Neural crest cell (in vitro differentiated cells): ENCODE measurements at regions not wholly inside any gene's neighbourhood (a gene's known extent, or its start where the extent isn't known, plus 50 kb on each side); places are given as distances from the start of the nearest gene placed in this dataset.

Experiments used
- DNase-seq: peaks from one replicate; pipeline ENCODE4 v3.0.0; 2021; ENCODE audit warnings: low read depth, mixed read lengths, low spot score
- H3K27ac Mint-ChIP-seq: one replicate; pipeline ENCODE4 v1.8.0; 2021; ENCODE audit warnings: mild to moderate bottlenecking, mixed read lengths; ENCODE audit not compliant: unreplicated experiment
- H3K27me3 Mint-ChIP-seq: 2 replicates; pipeline ENCODE4 v1.8.0; 2021; ENCODE audit warnings: low read depth, mild to moderate bottlenecking, mixed read lengths
- H3K36me3 Mint-ChIP-seq: 2 replicates; pipeline ENCODE4 v1.8.0; 2021; ENCODE audit warnings: low read depth, mild to moderate bottlenecking, mixed read lengths
- H3K4me1 Mint-ChIP-seq: 2 replicates; pipeline ENCODE4 v1.8.0; 2021; ENCODE audit warnings: mixed read lengths
- H3K4me3 Mint-ChIP-seq: one replicate; pipeline ENCODE4 v1.8.0; 2021; ENCODE audit warnings: mild to moderate bottlenecking, mixed read lengths
- H3K9me3 Mint-ChIP-seq: 2 replicates; pipeline ENCODE4 v1.8.0; 2021; ENCODE audit warnings: mixed read lengths
- CTCF ChIP-seq: fragments of 200-600 bp; sonication (generic); conservative IDR thresholded peaks from 2 replicates; pipeline ENCODE4 v1.5.0; 2021; ENCODE audit warnings: antibody characterized with exemption, mild to moderate bottlenecking

GRCh38 chr13:105908586-105908985 is 626.9 kb downstream of the EFNB2 start:
- no peaks in the 10 kb centered on the region for H3K27me3 Mint-ChIP-seq
- no peak for DNase-seq
- no peak for TF ChIP-seq CTCF
- peaks cover 3% of the 10 kb centered on the region for H3K9me3 Mint-ChIP-seq
- no peaks in the 10 kb centered on the region for H3K4me1 Mint-ChIP-seq
- no peak overlapping the region for H3K27ac Mint-ChIP-seq
- no peaks in the 10 kb centered on the region for H3K36me3 Mint-ChIP-seq
- H3K4me3 Mint-ChIP-seq: no peak overlapping the region

- no peaks in the 10 kb centered on the region for H3K4me1 Mint-ChIP-seq
- H3K27ac Mint-ChIP-seq: no peak overlapping the region
- peaks cover 3% of the 10 kb centered on the region for H3K9me3 Mint-ChIP-seq
- no peak for TF ChIP-seq CTCF
- H3K4me3 Mint-ChIP-seq: no peak overlapping the region
- no peak for DNase-seq
- no peaks in the 10 kb centered on the region for H3K27me3 Mint-ChIP-seq
- H3K36me3 Mint-ChIP-seq: no peaks in the 10 kb centered on the region
These were observed 628.0 kb downstream of the EFNB2 start for GRCh38 chr13:105907319-105908019.

- Mint-ChIP-seq H3K27ac (no peak overlapping the region), H3K27me3 (no peaks in the 10 kb centered on the region), H3K9me3 (peaks cover 3% of the 10 kb centered on the region), H3K36me3 (no peaks in the 10 kb centered on the region), H3K4me3 (no peak overlapping the region), H3K4me1 (no peaks in the 10 kb centered on the region)
- TF ChIP-seq CTCF: no peak
- DNase-seq: no peak
These were observed 628.7 kb downstream of the EFNB2 start for GRCh38 chr13:105906746-105907145.

GRCh38 chr13:105904034-105904742 is 631.3 kb downstream of the EFNB2 start:
- Mint-ChIP-seq H3K27me3 (no peaks in the 10 kb centered on the region), H3K9me3 (peaks cover 3% of the 10 kb centered on the region), H3K27ac (no peak overlapping the region), H3K4me1 (no peaks in the 10 kb centered on the region), H3K36me3 (no peaks in the 10 kb centered on the region), H3K4me3 (no peak overlapping the region)
- DNase-seq: no peak
- no peak for TF ChIP-seq CTCF

- no peaks in the 10 kb centered on the region for H3K4me1 Mint-ChIP-seq
- no peaks in the 10 kb centered on the region for H3K27me3 Mint-ChIP-seq
- H3K4me3 Mint-ChIP-seq: no peak overlapping the region
- peaks cover 8% of the 10 kb centered on the region for H3K9me3 Mint-ChIP-seq
- DNase-seq: no peak
- peaks cover 5% of the 10 kb centered on the region for H3K36me3 Mint-ChIP-seq
- no peak overlapping the region for H3K27ac Mint-ChIP-seq
- no peak for TF ChIP-seq CTCF
These were observed 633.1 kb downstream of the EFNB2 start for GRCh38 chr13:105902396-105902795.
